HG02884 (cell line): ENCODE measurements at regions not wholly inside any gene's neighbourhood (a gene's known extent, or its start where the extent isn't known, plus 50 kb on each side); places are given as distances from the start of the nearest gene placed in this dataset.

Source experiments
- ATAC-seq: cut with Tn5 transposase; IDR thresholded peaks from one replicate; pipeline ENCODE4 v1.9.1; 2021; ENCODE audit warnings: mild to moderate bottlenecking, moderate library complexity; ENCODE audit not compliant: unreplicated experiment

DNA sequence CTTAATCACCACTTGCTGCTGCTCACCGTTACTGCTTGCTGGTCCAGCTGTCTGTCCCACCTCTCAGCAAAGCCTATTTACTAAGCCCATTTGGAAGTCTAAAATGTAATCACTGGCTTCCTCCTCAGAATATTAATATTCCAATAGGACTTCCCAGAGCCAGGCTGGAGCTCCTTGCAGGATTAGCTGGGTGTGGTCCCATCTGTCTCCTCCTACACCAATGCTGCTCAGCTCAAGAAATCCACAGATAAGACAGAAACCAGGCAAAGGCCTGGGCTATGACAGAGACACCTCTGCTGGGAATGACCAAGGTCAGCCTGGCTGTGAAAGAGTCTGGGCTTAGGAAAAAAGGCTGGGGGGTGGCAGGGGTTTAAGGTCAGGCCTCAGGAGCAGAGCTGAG lies 317.8 kb downstream of the BUD13 start:
- no peak for ATAC-seq

- no peak for ATAC-seq
These were observed 318.7 kb downstream of the BUD13 start for GRCh38 chr11:116454020-116454645.

GRCh38 chr11:116452461-116452860 lies 320.3 kb downstream of the BUD13 start:
- ATAC-seq, result no peak

DNA sequence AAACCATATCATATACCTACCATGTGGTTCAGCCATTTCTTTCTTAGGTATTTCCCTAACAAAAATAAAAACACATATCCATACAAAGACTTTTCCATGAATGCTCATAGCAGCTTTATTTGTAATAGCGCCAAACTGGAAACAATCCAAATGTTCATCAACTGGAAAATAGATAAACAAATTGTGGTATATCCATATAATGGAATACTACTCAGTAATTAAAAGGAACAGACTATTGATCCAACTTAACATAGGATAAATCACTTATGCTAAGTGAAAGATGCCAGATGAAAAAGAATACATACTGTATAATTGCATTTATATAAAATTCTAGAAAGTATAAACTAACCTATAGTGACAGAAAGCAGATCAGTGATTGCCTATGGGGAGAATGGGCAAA lies 323.3 kb downstream of the BUD13 start:
- ATAC-seq, result no peak

DNA sequence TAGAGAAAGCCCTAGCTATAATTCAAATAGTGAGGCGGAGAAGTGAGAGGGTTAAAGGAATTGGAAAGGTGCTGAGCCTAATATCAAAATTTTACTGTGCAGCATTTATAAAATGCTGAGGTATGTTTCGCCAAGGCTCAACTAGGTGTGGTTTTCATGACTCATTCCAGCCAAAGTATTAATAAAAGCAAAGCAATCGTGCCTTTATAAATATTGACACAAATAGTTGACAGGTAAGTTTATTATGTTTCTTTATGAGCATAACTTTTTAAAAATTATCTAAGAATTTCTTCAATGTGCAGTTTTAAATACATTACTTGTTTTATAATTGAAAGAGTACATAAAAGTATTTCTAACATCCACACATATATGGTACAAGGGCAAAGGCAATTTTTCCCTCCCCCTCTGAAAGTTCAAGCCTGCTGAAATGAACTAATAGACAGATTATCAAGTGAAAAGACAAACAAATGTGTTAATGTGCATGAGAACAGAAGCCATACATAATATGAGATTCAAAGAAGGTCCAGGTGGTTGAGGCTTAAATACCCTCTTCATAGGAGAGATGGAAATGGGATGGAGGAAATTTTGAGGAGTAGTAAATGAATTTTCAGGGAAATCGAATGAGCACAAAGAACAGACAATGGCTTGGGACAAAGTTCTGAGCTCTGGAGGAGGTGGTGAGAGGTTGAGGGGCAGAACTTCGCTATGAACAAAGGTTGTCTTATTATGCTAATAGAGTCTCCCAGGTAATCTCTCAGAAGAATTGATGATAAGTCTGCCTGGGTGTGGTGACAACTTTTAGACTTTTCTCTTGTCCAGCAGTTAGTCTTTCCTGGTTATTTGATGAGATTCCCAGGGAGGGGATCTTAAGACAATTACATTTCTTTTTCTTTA lies 326.5 kb downstream of the BUD13 start:
- ATAC-seq, result no peak

DNA sequence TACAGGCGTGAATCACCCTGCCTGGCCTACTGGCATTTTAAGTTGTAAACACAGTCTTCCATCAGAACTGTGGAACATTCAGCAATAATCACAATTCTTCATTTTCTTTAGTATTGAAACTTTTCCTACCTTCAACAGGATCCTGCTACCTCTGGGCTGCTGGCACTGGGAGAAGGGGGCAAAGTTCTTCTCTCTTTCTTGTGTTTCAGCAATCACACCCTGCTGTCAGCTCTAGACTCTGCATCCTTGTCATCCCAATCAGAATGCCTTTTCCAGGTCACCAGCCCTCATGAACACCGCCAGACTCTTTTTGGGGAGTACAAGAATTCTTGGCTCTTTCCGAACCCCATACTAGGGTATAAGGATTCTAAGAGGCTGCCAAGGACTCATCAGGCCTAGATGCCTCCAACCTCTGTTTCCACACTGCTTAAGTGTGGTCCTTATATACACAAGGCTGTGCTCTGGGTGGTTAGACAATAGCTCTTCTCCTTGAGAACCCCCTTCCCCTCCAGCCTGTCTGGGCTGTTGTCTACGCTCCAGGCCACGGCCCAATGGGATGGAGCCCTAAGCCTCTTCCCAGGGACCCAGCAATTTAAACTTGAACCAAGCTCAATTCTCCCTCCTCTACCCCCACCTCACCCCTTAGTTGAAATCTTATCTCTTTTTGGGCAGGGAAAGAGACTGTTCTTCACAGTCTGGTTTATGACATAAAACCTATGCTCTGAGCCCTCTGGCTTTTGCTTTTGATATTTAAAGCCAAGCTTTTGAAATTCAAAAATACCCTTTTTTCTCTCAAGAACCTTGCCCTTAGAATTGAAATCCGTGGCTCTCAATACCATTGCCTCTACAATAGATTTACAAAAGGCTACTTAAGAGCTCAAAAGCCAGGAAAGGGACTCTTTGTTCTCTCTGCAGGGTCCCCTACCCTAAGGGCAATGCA lies 327.4 kb downstream of the BUD13 start:
- no peak for ATAC-seq

- no peak for ATAC-seq
These were observed 330.5 kb downstream of the BUD13 start for GRCh38 chr11:116442238-116442752.

- no peak for ATAC-seq
These were observed 333.5 kb downstream of the BUD13 start for GRCh38 chr11:116439361-116439677.

GRCh38 chr11:116438651-116439360 lies 334.0 kb downstream of the BUD13 start:
- ATAC-seq, result no peak

DNA sequence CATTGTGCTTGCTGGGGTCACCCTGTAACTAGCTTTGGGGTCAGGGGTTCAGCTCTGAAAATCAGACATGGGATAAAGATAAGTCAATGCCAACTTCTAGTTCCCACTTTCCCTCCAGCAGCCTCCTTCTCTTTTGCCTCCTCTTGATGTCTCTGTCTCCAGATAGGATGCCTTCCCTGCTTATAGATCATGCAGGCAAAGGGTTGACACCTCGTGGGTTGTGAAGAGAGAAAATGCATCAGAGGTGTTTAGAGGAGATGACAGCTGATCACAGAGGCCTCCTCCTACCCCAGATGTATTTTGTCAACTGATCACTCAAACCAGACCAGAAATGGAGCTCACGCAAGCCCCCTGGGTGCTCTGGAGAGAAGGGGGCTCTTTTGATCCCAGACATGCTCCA lies 337.8 kb downstream of the BUD13 start:
- no peak for ATAC-seq

GRCh38 chr11:116432301-116432700 lies 340.5 kb downstream of the BUD13 start:
- ATAC-seq, result no peak

GRCh38 chr11:116431842-116432241 lies 340.9 kb downstream of the BUD13 start:
- no peak for ATAC-seq

GRCh38 chr11:116428638-116428975 lies 344.2 kb downstream of the BUD13 start:
- no peak for ATAC-seq

- ATAC-seq, result no peak
These were observed 344.7 kb downstream of the BUD13 start for GRCh38 chr11:116427903-116428637.

GRCh38 chr11:116427337-116427902 lies 345.4 kb downstream of the BUD13 start:
- no peak for ATAC-seq

GRCh38 chr11:116426761-116427160 lies 346.0 kb downstream of the BUD13 start:
- no peak for ATAC-seq

DNA sequence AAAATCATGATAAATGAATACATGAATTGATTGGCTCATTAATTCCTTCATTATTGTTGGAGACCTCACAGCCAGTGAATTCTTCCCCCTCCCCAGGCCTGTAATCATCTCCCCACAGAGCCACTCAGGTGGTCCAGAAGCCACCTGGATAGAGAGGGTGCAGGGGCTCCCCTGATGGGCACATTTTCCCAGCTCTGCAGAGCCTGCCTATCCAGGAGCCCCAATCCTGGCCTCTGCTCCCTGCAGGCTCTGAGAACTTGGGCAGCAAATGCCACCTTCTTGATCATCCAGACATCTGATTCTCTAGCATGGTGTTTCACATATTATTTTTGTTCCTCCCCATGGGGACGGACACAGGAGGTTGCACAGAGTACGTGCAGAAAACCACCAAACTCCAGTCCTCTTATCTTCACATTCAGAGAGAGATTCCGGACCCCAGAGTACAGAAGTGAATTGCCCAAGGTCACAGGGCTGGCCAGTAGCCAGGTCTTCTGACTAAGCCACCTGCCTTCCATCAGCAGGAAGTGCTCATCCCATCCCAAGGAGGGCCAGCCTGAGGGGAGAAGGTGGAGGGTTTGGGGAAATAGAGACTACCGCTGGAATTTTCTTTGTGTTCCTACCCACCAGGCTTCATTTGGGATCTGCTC lies 348.0 kb downstream of the BUD13 start:
- ATAC-seq, result no peak

DNA sequence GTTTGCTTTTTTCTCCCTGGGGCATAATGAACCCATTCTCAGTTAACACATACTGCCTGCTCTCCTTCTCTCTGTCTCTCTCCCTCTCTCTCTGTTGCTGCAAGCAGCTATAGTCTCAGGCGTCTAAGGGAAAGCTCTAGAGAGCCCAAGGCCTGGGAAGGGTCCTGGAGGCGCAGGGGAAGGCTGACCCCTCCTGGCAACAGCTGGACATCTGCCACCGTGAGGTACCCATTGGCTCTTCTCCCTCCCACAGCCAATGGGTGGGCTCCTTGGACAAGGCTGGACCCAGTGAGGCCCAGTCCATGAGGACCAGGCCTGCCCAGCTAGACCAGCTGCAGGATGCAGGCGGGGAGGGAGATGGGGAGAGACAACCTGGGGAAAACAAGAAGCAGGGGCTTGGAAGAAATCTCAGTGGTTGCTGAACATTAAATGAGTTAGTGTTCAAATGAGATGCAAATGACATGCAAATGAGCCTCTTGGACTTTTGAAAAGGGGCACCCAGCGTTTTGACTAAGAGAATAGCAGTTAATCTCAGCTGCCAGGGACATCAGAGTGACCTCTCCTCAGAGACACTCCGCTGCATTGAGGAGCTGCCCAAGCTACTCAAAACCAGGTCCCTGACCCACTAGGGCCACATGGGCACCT lies 349.7 kb downstream of the BUD13 start:
- no peak for ATAC-seq

DNA sequence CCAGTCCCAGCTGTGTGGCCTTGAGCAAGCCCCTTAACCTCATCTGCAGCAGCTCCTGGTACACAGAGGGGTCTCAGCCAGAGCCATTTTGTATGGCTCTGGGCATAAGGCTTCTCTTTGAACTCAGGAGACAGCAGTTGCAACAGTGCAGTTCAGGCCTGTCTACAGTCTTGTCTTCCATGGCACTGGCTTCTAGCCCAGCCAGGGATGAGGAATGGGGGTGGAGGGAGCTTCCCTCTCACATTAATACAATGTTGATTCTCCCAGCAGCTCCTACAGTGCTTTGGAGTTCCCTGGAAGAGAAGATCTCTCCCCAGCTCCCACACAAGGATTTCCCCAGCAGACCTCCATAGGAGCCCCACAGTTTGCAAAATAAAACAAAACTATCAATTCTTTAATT lies 350.2 kb downstream of the BUD13 start:
- no peak for ATAC-seq
